Right ventricle myocardium inferior (tissue), 1 donor: ENCODE measurements at regions not wholly inside any gene's neighbourhood (a gene's known extent, or its start where the extent isn't known, plus 50 kb on each side); places are given as distances from the start of the nearest gene placed in this dataset.

ENCODE experiments used
- ATAC-seq: fragments of 200-7000 bp; cut with Tn5 transposase; one replicate; pipeline ENCODE4 v1.9.1; 2020; ENCODE audit warnings: mild to moderate bottlenecking, moderate library complexity
- DNase-seq: peaks from one replicate; pipeline ENCODE4 v3.0.0; 2021; ENCODE audit errors: missing footprints
- intact Hi-C: fragments of 100-400 bp; cut with DNase I; formaldehyde crosslinking; loops from one replicate; pipeline ENCODE4 v1.11.0; 2022
- donor health status: DM: no; HTN: yes; CAD: no; lungs with severe emphysema.

DNA sequence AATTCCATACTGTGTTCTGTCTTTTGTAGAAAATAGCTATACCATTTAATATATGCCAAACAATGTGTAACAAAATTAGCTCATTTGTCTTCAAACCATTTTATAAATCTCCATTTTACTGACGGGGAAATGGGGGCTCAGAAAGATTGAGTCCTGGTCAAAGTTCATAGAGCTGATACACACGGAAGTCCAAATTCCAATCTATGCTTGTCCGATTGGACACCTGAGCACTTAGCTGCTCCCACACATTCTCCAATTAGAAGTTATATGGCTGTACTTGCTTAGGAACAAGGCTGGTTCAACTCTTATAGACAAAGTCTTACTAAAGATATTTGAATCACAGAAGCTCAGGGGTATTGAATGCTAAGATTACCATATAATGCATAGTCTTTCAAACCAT is 185.2 kb downstream of the ANKRD50 start:
- no peak for ATAC-seq
- intact Hi-C loops: no loop called here
- DNase-seq: no peak

DNA sequence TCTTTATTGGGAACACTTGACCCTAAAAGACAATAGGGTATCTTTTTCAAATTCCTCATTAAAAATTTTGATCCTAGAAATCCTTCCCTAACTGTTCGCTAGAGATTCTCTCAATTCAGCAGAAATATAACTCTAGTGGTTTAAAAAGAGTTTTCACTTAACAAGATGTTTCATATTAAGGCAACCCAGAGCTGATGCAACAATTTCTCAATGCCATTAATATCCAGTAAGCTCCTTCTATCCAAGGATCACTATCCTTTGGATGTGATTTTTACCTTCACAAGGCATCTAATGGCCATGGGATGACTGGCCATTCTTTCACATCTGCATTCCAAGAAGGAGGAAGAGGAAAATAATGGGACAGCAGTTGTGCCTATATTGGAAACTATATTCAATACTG is 183.4 kb downstream of the ANKRD50 start:
- no peak for ATAC-seq
- no peak for DNase-seq
- intact Hi-C loops: no loop called here

DNA sequence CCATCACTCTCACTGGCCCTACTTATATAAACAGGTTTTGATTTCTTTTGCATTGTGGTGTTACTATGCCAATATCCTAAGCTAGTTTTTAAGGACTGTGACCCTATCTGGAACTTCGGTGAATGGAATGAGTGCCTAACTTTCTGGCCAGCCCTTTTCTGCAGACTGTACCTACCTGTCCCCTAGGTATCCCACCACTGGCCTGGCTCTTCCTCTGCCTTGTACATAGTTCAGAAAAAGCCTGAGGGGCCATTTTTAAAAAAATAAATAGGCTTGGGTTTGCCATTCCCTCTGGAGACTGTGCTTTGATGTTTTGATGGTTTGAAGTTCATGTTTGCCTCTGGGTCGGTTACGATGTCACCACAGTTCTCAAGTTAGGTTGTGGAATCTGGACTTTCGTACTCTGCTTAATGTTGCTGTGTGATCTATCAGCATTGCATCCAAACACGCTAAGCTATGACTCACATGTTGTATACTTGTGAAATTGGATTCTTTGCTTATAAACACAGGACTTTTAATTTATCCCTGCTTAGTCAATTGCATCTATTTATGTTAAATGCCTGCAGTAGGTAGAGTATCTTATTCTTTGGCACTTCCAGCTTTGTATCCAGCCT is 182.0 kb downstream of the ANKRD50 start:
- ATAC-seq (no peak), DNase-seq (no peak)
- intact Hi-C loops: no loop called here

DNA sequence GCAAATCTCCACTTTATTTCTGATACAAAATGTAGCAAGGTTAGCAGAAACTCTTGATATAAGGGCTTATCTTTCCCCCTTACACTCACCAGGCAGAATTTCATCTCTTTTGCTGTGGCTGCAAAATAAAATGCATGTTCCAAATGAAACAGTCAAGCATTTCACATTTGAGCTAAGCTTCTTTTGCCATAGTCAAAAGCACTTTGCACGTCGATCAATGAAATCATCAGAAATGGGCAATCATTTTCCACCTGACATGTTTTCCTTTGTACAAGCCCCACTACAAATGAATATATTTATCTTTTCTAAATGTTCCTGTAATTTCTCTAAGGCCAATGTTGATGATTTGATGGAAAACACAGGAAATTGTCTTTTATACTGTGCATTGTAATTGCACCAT is 178.4 kb downstream of the ANKRD50 start:
- DNase-seq: no peak
- no peak for ATAC-seq
- intact Hi-C loops: no loop called here

DNA sequence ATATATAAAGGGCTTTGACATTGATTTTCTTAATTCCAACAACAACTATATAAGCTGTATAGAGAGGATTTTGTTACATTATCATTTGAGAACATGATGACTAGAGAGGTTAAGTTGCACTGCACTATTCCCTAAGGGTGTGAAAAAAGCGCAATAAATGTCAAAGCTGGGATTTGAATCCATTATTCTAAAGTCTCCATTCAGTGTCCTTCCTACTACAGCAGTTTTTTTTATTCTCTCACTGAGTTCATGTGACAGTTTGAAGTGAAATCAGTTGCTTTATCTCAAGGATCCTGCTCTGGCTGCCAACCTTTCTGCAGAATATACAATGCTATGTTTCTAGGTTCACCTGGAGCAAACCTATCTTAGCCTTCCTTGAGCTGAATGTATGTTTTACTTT is 177.5 kb downstream of the ANKRD50 start:
- intact Hi-C loops: no loop called here
- ATAC-seq (no peak), DNase-seq (no peak)

DNA sequence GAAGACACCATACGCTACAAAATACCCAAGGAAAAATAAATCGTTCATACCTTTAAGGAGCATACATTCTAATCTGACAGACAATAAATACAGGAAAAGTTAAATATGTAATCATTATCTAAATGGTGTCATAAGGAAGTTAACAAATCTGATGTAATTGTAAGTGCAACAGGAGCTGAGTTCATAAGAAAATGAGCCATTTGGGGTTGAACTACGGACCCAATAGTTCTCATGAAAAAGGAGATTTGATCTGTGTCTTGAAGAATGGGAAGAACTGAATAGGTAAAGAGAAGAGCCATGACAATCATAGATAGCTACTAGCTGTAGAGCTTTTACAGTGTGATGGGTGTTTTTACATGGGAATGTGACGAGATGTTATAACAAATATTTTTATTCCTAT is 175.6 kb downstream of the ANKRD50 start:
- intact Hi-C loops: no loop called here
- ATAC-seq (no peak), DNase-seq (no peak)

DNA sequence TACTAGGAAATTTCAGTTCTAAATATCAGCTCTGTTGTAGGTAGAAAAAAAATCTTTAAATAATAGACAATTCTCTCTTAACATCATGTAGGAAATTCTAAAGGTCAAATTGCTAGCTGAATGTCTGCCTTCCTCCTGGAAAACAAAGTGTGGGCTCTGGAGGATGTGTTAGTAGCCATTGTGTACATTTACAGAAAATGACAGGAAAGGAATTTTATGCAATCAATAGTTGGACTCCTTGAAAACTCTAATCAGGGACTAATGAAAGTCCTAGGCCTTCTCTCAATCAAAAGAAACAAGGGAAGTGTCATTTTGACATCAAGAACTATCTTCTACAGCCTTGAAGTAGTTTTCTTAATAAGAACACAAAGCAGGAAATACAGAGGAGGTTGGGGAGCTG is 174.6 kb downstream of the ANKRD50 start:
- ATAC-seq: no peak
- intact Hi-C loops: no loop called here
- no peak for DNase-seq

DNA sequence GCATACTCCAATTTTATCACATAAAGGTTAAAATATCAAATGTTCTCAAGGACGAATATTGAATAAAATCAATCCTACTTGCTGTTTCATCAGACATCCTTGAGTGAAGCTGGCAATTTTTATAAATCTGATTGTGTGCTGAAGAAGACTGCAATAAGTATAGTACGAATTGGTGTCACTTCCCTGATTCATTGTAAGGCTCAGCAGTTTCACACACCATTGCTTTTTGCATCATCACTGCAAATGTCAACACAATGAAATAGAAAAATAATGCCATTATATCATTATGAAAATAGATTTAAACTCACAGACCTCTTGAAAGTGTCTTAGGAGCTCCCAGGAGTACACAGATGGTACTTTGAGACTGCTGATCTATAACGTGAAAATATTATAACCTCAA is 172.5 kb downstream of the ANKRD50 start:
- DNase-seq (no peak), ATAC-seq (no peak)
- intact Hi-C loops: no loop called here

DNA sequence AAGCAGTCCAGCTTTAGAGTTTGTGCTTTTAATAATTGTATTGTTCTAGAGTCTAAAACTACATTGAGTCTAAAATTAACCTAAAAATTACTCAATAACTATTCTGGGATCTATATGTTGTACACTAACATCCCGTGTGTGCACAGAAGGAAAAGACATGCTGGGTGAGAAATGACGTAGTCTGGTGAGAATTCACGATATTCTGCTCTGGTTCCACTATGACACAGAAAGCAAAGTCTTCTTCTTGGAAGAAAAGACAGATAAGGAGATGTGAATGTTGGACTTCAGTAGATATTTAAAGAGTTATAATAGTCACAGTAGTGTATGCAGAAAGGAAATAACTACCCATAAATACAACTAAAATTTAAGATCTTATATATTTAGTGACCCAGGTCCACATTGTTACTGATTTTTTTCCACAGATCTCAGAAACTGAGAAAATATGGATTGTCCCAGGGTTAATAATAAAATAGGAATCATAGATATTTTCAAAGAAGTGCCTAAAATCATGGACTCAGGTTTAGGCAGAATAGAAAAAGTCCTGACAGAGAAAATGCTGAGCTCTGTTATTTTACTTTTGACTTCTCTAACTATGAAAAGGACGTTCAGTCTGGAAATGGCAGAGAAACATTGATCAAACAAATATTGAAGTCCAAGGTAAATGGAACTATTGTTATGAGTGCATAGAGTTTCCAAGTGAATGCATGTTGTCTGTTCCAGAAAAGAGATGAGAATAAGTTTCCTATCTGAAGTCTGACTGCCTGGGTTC is 170.7 kb downstream of the ANKRD50 start:
- DNase-seq (no peak), ATAC-seq (no peak)
- intact Hi-C loops: no loop called here

DNA sequence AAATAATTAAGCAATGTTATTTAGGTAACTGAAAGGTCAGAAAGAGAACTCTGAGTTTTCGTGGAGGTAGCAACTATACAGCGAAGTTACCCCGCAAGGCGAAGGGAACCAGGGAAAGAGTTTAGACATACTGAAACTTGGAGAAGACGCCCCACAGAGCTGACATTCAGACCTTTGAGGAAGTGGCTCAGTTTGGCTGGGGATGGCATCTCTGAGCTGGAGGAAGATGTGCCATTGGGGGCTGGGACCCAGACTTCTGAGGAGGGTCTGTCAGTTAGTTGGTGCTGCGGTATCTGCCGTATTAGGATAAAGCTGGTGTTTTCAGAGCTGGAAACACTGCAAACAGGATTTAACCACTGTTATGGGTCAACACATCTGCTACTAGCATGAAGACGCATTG is 156.6 kb downstream of the ANKRD50 start:
- no peak for DNase-seq
- intact Hi-C loops: no loop called here
- ATAC-seq: no peak

DNA sequence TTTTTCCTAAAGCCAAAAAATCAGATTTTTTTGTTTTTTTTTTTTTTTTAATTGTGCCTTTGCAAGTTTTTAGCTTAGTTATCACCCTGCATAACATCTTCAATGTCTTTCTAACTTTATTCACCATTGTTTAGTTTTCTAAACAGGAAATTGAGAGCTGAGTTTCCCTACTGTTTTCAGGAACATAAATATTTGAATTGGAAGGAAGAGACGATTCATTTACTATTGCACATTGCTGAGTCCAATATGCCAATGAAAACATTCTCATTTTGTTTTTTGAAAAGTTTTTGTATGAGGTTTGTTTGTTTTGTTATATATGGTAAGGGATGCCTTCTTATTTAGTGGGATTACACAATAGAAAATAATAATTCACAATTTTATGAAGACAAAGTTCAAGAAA is 148.4 kb downstream of the ANKRD50 start:
- intact Hi-C loops: no loop called here
- ATAC-seq (no peak), DNase-seq (no peak)

DNA sequence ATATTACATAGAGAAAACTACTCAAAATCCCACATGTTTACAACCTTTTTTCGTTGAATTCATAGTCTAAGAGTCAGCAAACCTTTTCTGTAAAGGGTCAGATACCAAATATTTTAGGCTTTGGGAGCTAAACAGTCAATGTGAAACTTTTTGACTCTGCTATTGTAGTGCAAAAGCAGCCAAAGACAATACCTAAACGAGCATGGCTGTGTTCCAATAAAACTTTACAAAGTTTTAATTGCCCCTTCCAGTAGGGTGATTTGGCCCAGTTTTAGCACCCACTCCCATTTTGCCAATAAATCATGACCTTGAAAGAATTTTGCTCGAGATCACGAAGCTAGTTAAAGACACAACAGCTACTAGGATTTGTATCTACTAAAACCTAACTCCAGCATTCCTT is 147.2 kb downstream of the ANKRD50 start:
- DNase-seq (no peak), ATAC-seq (no peak)
- intact Hi-C loops: no loop called here

DNA sequence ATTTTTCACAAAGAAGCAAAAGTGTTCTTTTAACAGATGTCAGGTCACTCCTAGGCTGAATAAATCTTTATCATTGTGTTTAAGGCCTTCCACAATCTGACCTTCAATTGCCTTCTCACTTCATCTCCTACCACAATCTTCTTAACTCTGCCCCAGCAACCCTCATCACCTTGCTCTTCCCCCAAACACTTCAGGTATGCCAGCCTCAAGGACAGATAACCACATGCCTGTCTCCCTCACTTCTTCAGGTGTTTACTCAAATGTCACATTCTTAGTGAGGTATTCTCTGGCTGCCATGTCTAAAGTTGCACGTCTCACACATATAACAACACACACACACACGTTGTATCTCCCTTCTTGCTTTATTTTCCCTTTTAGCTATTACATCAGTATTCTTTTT is 146.5 kb downstream of the ANKRD50 start:
- DNase-seq (no peak), ATAC-seq (no peak)
- intact Hi-C loops: no loop called here

DNA sequence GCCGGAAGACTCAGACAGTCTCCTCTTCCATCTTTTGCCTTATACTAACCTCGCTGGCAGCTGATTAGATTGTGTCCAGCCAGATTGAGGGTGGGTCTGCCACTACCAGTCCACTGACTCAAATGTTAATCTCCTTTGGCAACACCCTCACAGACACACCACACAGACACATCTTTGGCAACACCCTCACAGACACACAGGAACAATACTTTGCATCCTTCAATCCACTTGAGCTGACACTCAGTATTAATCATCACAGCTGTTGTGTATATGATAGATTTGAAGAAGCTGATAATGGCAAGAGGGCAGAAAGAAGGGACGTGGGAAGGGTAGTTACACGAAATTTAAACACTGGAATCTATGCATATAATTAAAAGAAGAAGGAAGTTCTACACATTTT is 139.5 kb downstream of the ANKRD50 start:
- ATAC-seq (no peak), DNase-seq (no peak)
- intact Hi-C loops: no loop called here

DNA sequence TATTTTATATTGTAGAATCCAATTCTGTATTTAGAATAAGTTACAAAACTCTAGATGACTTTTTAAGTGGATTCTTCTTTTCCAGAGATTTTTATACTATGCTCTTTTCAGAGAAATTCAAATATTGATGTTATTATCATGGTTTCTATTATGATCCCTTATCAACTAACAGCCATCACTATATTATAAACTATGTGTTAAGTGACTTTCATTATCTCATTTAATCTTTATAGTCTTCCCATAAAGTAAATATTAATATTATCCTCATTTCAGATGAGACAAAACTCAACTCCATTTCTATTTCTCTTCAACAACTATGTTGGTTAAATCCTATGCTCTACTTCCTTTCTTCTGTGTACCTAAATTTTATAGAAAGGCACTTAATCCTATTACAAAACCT is 132.6 kb downstream of the ANKRD50 start:
- DNase-seq (no peak), ATAC-seq (no peak)
- intact Hi-C loops: no loop called here

DNA sequence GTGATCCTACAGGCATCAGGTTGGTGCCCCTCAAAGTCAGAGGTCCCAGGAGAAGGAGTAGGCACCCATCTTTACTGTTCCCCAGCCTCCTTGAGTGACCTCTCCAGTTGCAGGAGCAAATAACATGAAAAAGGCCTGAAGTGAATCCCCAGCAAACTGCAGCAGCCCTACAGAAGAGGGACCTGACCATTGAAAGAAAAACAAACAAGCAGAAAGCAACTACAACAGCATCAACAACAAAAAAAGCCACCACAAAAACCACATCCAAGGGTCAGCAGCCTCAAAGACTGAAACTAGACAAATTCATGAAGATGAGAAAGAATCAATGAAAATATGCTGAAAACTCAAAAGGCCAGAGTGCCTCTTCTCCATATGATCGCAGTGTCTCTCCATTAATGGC is 128.7 kb downstream of the ANKRD50 start:
- ATAC-seq (no peak), DNase-seq (no peak)
- intact Hi-C loops: no loop called here

DNA sequence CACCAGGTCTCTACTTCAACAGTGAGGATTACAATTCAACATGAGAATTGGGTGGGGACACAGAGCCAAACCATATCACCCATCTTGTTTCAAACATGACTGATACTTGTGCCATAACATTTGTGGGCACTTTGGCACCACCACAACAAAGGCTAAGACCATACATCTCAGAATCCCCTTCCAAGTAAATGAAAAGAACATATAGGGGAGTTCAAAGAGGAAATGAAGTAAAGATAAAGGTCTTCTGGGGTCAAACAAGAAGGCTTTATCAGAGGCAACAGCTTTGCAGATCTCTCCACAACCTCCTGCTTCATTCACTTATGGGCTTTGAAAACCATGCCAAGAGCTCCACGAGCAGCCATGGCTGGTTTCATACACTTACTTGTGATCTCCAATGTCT is 122.7 kb downstream of the ANKRD50 start:
- intact Hi-C loops: no loop called here
- ATAC-seq (no peak), DNase-seq (no peak)

DNA sequence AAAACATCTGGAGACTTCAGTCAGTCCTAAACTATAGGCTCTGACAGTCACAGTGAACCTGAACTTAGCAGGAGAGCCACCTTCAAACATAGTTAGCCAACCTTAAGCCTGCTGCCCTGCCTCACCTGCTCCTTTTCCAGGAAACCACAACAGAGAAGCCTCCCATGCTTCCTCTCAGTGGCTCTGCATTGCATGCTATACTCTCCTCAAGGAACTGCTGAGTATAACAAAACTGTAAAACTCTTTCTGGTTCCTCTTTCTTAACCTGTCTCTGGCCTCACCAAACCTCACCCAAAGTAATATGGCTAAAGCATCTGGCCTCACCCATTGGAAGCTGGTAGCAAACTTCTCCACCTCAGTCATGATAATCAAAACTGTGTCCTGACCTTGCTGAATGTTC is 122.1 kb downstream of the ANKRD50 start:
- intact Hi-C loops: no loop called here
- ATAC-seq: no peak
- no peak for DNase-seq

DNA sequence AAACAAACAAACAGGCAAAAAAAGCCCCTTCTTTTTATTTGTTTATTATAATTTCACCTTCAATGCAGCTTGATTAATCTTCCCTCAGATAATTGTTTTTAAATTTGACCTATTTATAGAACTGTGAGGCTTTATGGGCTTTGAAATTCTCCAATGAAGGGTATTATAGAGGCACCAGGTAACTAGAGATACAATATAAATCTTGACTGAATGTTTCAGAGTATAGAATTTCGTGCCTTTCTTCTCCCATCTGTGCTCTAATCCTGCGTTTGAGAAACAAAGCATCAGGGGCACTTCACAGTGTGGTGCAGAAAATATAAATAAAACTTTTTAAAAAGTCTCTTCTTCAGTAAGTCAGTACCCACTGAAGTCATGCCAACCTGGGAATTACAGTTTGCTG is 120.9 kb downstream of the ANKRD50 start:
- DNase-seq (no peak), ATAC-seq (no peak)
- intact Hi-C loops: no loop called here

DNA sequence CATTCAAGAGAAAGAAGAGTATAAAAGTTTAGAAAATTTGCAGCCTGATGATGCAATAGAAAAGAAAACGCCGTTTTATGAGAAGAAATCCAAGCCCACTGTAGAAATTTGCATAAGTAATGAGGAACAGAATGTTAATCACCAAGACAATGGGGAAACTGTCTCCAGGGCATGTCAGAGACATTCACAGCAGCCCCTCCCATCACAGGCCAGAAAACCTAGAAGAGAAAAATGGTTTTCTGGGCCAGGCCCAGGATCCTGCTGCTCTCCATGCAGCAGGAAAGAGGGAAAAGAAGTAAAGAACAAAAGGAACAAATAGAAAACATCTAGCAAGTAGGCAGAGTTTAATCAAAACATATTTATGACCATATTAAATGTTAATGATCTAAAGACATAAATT is 119.0 kb downstream of the ANKRD50 start:
- ATAC-seq (no peak), DNase-seq (no peak)
- intact Hi-C loops: no loop called here

DNA sequence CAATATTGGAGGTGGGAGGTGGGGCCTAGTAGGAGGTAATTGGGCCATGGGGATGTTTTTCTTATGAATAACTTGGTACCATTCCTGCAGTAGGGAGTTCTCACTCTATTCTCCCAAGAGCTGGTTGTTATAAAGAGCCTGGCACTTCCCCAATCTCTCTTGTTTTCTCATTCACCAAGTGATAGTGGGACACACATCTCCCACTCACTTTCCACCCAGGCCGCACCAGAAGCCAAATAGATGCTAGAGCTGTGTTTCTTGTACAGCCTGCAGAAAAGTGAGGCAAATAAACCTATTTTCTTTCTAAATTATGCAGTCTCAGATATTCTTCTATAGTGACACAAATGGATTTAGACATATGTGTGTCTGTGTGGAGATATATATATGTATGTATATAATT is 117.6 kb downstream of the ANKRD50 start:
- ATAC-seq (no peak), DNase-seq (no peak)
- intact Hi-C loops: no loop called here
